Caco-2 (cell line): ENCODE measurements at regions not wholly inside any gene's neighbourhood (a gene's known extent, or its start where the extent isn't known, plus 50 kb on each side); places are given as distances from the start of the nearest gene placed in this dataset.
"Not testable (repeated sequence)": the region's sequence is repeated elsewhere in the genome, so short reads cannot be mapped to it uniquely, and the experiment has no call there.

Experiments
- BruUV-seq: library from RNA; stranded (reverse); fragments of 400-500 nt; replicated peaks from 2 replicates; lab custom pipeline; 2021; lab: Mats Ljungman, UMichigan
- CTCF ChIA-PET: fragments of 300-600 bp; sonication (Branson Sonifier 250); formaldehyde crosslinking; loops from one replicate; lab custom pipeline; 2022; ENCODE audit warnings: antibody characterized with exemption; lab: Charles Lee
- POLR2A ChIA-PET: fragments of 300-600 bp; sonication (Branson Sonifier 250); formaldehyde crosslinking; loops from one replicate; lab custom pipeline; 2022; ENCODE audit warnings: antibody characterized with exemption; lab: Charles Lee
- DNase-seq, 2 experiments: peaks; one replicate each; pipeline versions ENCODE4 v3.0.0 to v3.0.0-alpha.2; 2020 to 2022
- H3K27me3 ChIP-seq: replicated peaks from 2 replicates; pipeline ENCODE4 v1.6.0; 2011; ENCODE audit warnings: low read length; ENCODE audit not compliant: control insufficient read depth, insufficient read depth
- H3K36me3 ChIP-seq: 2 replicates; pipeline ENCODE4 v1.5.1; 2011; ENCODE audit warnings: low read length; ENCODE audit not compliant: control insufficient read depth, insufficient read depth
- H3K4me1 ChIP-seq: fragments of 250-450 bp; sonication (Bioruptor Pico); 2 replicates; pipeline ENCODE4 v1.5.1; 2020; ENCODE audit warnings: mild to moderate bottlenecking
- H3K4me3 ChIP-seq: 2 replicates; pipeline ENCODE4 v1.5.1; 2011; ENCODE audit warnings: low read depth, mild to moderate bottlenecking, control low read depth, low read length
- H3K9me3 ChIP-seq: fragments of 250-450 bp; sonication (Bioruptor Pico); 2 replicates; pipeline ENCODE4 v1.5.1; 2020; ENCODE audit warnings: mild to moderate bottlenecking, moderate library complexity
- H3K27ac Mint-ChIP-seq: one replicate; pipeline ENCODE4 v1.8.0; 2022; ENCODE audit warnings: mixed read lengths; ENCODE audit not compliant: unreplicated experiment
- H3K27me3 Mint-ChIP-seq: one replicate; pipeline ENCODE4 v1.8.0; 2022; ENCODE audit warnings: mixed read lengths; ENCODE audit not compliant: insufficient read depth, unreplicated experiment
- H3K36me3 Mint-ChIP-seq: one replicate; pipeline ENCODE4 v1.8.0; 2022; ENCODE audit warnings: mild to moderate bottlenecking, mixed read lengths; ENCODE audit not compliant: insufficient read depth, unreplicated experiment
- H3K4me1 Mint-ChIP-seq: one replicate; pipeline ENCODE4 v1.8.0; 2022; ENCODE audit warnings: low read depth, mixed read lengths; ENCODE audit not compliant: unreplicated experiment
- H3K4me3 Mint-ChIP-seq: one replicate; pipeline ENCODE4 v1.8.0; 2022; ENCODE audit warnings: mild to moderate bottlenecking, moderate library complexity, mixed read lengths; ENCODE audit not compliant: unreplicated experiment
- H3K9me3 Mint-ChIP-seq: one replicate; pipeline ENCODE4 v1.8.0; 2022; ENCODE audit warnings: mixed read lengths; ENCODE audit not compliant: unreplicated experiment
- CTCF ChIP-seq, 2 experiments: fragments of 200-600 bp in 1 of 2; IDR thresholded peaks; 1 replicate in 1 of 2; 2 replicates in 1 of 2; pipeline versions ENCODE4 v1.5.1 to v1.8.0; 2011 to 2022; ENCODE audit warnings: antibody characterized with exemption in 1 of 2, control low read depth in 1 of 2, inconsistent platforms in 1 of 2, low read depth in 1 of 2, low read length in 1 of 2, mild to moderate bottlenecking in 1 of 2, moderate library complexity in 1 of 2; ENCODE audit not compliant: insufficient read depth in 1 of 2, severe bottlenecking in 1 of 2, unreplicated experiment in 1 of 2
- intact Hi-C: fragments of 100-400 bp; cut with micrococcal nuclease; formaldehyde crosslinking; loops from one replicate; pipeline ENCODE4 v1.10.0; 2022; ENCODE audit not compliant: unreplicated experiment

GRCh38 chr2:12488352-12489318 is 228.1 kb upstream of the TRIB2 start:
- Histone ChIP-seq H3K36me3 (no peaks in the 10 kb centered on the region), H3K4me3 (no peak overlapping the region), H3K9me3 (no peaks in the 10 kb centered on the region), H3K4me1 (peaks cover 24% of the 10 kb centered on the region), H3K27me3 (no peaks in the 10 kb centered on the region)
- Mint-ChIP-seq H3K27me3 (no peaks in the 10 kb centered on the region), H3K4me1 (peaks cover 27% of the 10 kb centered on the region), H3K36me3 (peaks cover 6% of the 10 kb centered on the region), H3K9me3 (no peaks in the 10 kb centered on the region), H3K27ac (no peak overlapping the region), H3K4me3 (no peak overlapping the region)
- no TSS peak for BruUV-seq
- CTCF ChIA-PET: no interaction called here
- POLR2A ChIA-PET: no interaction called here
- no peak for DNase-seq
- intact Hi-C loops: loop anchor here (5.0 kb wide), 1 partner anchor 229 kb away; the partner anchor contains the start of gene TRIB2
- no peak for TF ChIP-seq CTCF (IDR thresholded peaks at IDR 0.05; ENCODE audit: insufficient read depth in 1 of 2, low read depth in 1 of 2, low read length in 1 of 2, severe bottlenecking in 1 of 2, unreplicated experiment in 1 of 2)

GRCh38 chr2:12490641-12491040 is 226.1 kb upstream of the TRIB2 start:
- Histone ChIP-seq H3K9me3 (no peaks in the 10 kb centered on the region), H3K4me3 (no peak overlapping the region), H3K27me3 (no peaks in the 10 kb centered on the region), H3K4me1 (peaks cover 17% of the 10 kb centered on the region), H3K36me3 (no peaks in the 10 kb centered on the region)
- CTCF ChIA-PET: no interaction called here
- no TSS peak for BruUV-seq
- peaks cover 30% of the 10 kb centered on the region for H3K4me1 Mint-ChIP-seq
- no peaks in the 10 kb centered on the region for H3K9me3 Mint-ChIP-seq
- no peak overlapping the region for H3K27ac Mint-ChIP-seq
- H3K36me3 Mint-ChIP-seq: peaks cover 6% of the 10 kb centered on the region
- H3K4me3 Mint-ChIP-seq: no peak overlapping the region
- TF ChIP-seq CTCF (IDR thresholded peaks at IDR 0.05; ENCODE audit: insufficient read depth in 1 of 2, low read depth in 1 of 2, low read length in 1 of 2, severe bottlenecking in 1 of 2, unreplicated experiment in 1 of 2): no peak
- H3K27me3 Mint-ChIP-seq: no peaks in the 10 kb centered on the region
- no peak for DNase-seq
- intact Hi-C loops: no loop called here
- POLR2A ChIA-PET: no interaction called here

- BruUV-seq, CTCF ChIA-PET, DNase-seq, H3K27me3 Mint-ChIP-seq, intact Hi-C loops, H3K9me3 Mint-ChIP-seq, H3K9me3 ChIP-seq, H3K36me3 Mint-ChIP-seq, H3K27me3 ChIP-seq, H3K36me3 ChIP-seq, H3K4me3 ChIP-seq, POLR2A ChIA-PET, H3K27ac Mint-ChIP-seq, H3K4me3 Mint-ChIP-seq, H3K4me1 ChIP-seq: not testable (repeated sequence)
- peaks cover 21% of the 10 kb centered on the region for H3K4me1 Mint-ChIP-seq
These were observed 224.4 kb upstream of the TRIB2 start for GRCh38 chr2:12492360-12492759.
